H1 (cell line): ENCODE measurements at regions not wholly inside any gene's neighbourhood (a gene's known extent, or its start where the extent isn't known, plus 50 kb on each side); places are given as distances from the start of the nearest gene placed in this dataset.

Source experiments
- ATF2 ChIP-seq: IDR thresholded peaks from 2 replicates; pipeline ENCODE4 v1.6.1; 2012; ENCODE audit warnings: low read length, inconsistent platforms
- CHD1 ChIP-seq: IDR thresholded peaks from 2 replicates; pipeline ENCODE4 v1.6.1; 2012; ENCODE audit warnings: low read depth, low read length, improper control_type of control experiment
- RXRA ChIP-seq: IDR thresholded peaks from 2 replicates; pipeline ENCODE4 v1.6.1; 2011; ENCODE audit warnings: low read depth, mild to moderate bottlenecking, low read length, moderate library complexity; ENCODE audit not compliant: insufficient read depth

GRCh38 chrX:87327267-87327666 lies 190.3 kb upstream of the KLHL4 start (continued):
- TF ChIP-seq ATF2: no peak
- TF ChIP-seq RXRA: no peak
- TF ChIP-seq CHD1: no peak
